Fibroblast of upper back skin (primary cell): ENCODE measurements at regions not wholly inside any gene's neighbourhood (a gene's known extent, or its start where the extent isn't known, plus 50 kb on each side); places are given as distances from the start of the nearest gene placed in this dataset.
"Not testable (repeated sequence)": the region's sequence is repeated elsewhere in the genome, so short reads cannot be mapped to it uniquely, and the experiment has no call there.

ENCODE experiments used
- DNase-seq: peaks from one replicate; pipeline ENCODE4 v3.0.0-alpha.2; 2013

- peak; percentile 75 for DNase-seq
Observed at GRCh38 chr9:92242260-92243136, 51.0 kb downstream of the IARS1 start.

GRCh38 chr9:92236915-92237314 is 56.6 kb downstream of the IARS1 start:
- DNase-seq, result no peak

GRCh38 chr9:92236465-92236864 is 57.0 kb downstream of the IARS1 start:
- no peak for DNase-seq

GRCh38 chr9:92234514-92234913 is 59.0 kb downstream of the IARS1 start:
- no peak for DNase-seq

GRCh38 chr9:92232190-92232589 is 61.3 kb downstream of the IARS1 start:
- DNase-seq, result no peak

GRCh38 chr9:92228628-92229027 is 64.9 kb downstream of the IARS1 start:
- no peak for DNase-seq

- DNase-seq, result no peak
Observed at GRCh38 chr9:92224177-92224576, 69.3 kb downstream of the IARS1 start.

- DNase-seq, result no peak
Observed at GRCh38 chr9:92223758-92224157, 69.7 kb downstream of the IARS1 start.

GRCh38 chr9:92208693-92209524 is 84.6 kb downstream of the IARS1 start:
- DNase-seq, result no peak

GRCh38 chr9:92206488-92206887 is 87.0 kb downstream of the IARS1 start:
- peak; percentile 13 for DNase-seq

- not testable (repeated sequence) for DNase-seq
Observed at GRCh38 chr9:92203887-92204286, 88.7 kb upstream of the SPTLC1 start.

GRCh38 chr9:92198237-92198636 is 83.0 kb upstream of the SPTLC1 start:
- DNase-seq, result not testable (repeated sequence)

GRCh38 chr9:92196909-92197308 is 81.7 kb upstream of the SPTLC1 start:
- peak; percentile 13 for DNase-seq

- no peak for DNase-seq
Observed at GRCh38 chr9:92196400-92196799, 81.2 kb upstream of the SPTLC1 start.

GRCh38 chr9:92191801-92192200 is 76.6 kb upstream of the SPTLC1 start:
- DNase-seq, result peak; percentile 56

- DNase-seq, result no peak
Observed at GRCh38 chr9:92190536-92190790, 75.2 kb upstream of the SPTLC1 start.

GRCh38 chr9:92189782-92190535 is 74.7 kb upstream of the SPTLC1 start:
- DNase-seq, result no peak

GRCh38 chr9:92188969-92189781 is 74.0 kb upstream of the SPTLC1 start:
- no peak for DNase-seq

- peak; percentile 13 for DNase-seq
Observed at GRCh38 chr9:92187989-92188714, 72.9 kb upstream of the SPTLC1 start.

GRCh38 chr9:92187390-92187789 is 72.2 kb upstream of the SPTLC1 start:
- DNase-seq, result no peak

GRCh38 chr9:92186631-92187030 is 71.4 kb upstream of the SPTLC1 start:
- no peak for DNase-seq

GRCh38 chr9:92185681-92186080 is 70.5 kb upstream of the SPTLC1 start:
- DNase-seq, result no peak
